Heart left ventricle (tissue), 16 donors: ENCODE measurements at regions not wholly inside any gene's neighbourhood (a gene's known extent, or its start where the extent isn't known, plus 50 kb on each side); places are given as distances from the start of the nearest gene placed in this dataset.
A peak's percentile ranks its signal among the peaks of the same experiment; 100 is the strongest.

Source experiments
- ATAC-seq, 4 donors: fragments of 200-7000 bp; cut with Tn5 transposase; one replicate each; pipeline ENCODE4 v1.9.1; 2020 to 2022; ENCODE audit warnings: moderate library complexity in 4 of 4, mild to moderate bottlenecking in 3 of 4, moderate number of reproducible peaks in 1 of 4
- DNase-seq, 5 donors: peaks; one replicate each; pipeline ENCODE4 v3.0.0-alpha.2; 2020
- H3K27ac ChIP-seq, 12 donors: fragments of 200-600 bp; sonication (generic) in 4 of 12; one replicate each; pipeline versions ENCODE4 v1.5.0 to v1.8.0; 2016 to 2022; ENCODE audit warnings: mild to moderate bottlenecking in 2 of 12
- H3K27me3 ChIP-seq, 9 donors: fragments of 200-600 bp; sonication (generic) in 2 of 9; one replicate each; pipeline versions ENCODE4 v1.5.1 to v1.8.0; 2016 to 2022; ENCODE audit warnings: mild to moderate bottlenecking in 3 of 9
- H3K36me3 ChIP-seq, 9 donors: fragments of 200-600 bp; sonication (generic) in 2 of 9; one replicate each; pipeline versions ENCODE4 v1.5.0 to v1.8.0; 2018 to 2022; ENCODE audit warnings: mild to moderate bottlenecking in 2 of 9
- H3K4me1 ChIP-seq, 12 donors: fragments of 200-600 bp; sonication (generic) in 4 of 12; one replicate each; pipeline versions ENCODE4 v1.5.0 to v1.8.0; 2016 to 2022; ENCODE audit warnings: mild to moderate bottlenecking in 3 of 12
- H3K4me3 ChIP-seq, 12 donors: fragments of 200-600 bp; sonication (generic) in 4 of 12; one replicate each; pipeline versions ENCODE4 v1.5.0 to v1.8.0; 2017 to 2022; ENCODE audit warnings: mild to moderate bottlenecking in 9 of 12, moderate library complexity in 4 of 12
- H3K9me3 ChIP-seq, 12 donors: fragments of 200-600 bp; sonication (generic) in 4 of 12; one replicate each; pipeline versions ENCODE4 v1.5.0 to v1.8.0; 2016 to 2022; ENCODE audit warnings: mild to moderate bottlenecking in 1 of 12
- POLR2A ChIP-seq, 2 donors: fragments of 450-650 bp; IDR thresholded peaks; one replicate each; pipeline ENCODE4 v1.6.1; 2017; ENCODE audit warnings: antibody characterized with exemption in 2 of 2, mild to moderate bottlenecking in 2 of 2, moderate library complexity in 2 of 2
- WGBS, 4 donors: extraction: QIAGEN DNeasy Blood & Tissue Kit in 2 of 4; methylation state at CpG; one replicate each; pipeline versions ENCODE4 v1.1.5 to v1.1.7; 2013 to 2018; 5-methylcytosine and 5-hydroxymethylcytosine counted together
- intact Hi-C, 10 donors: fragments of 100-400 bp; cut with DNase I; formaldehyde crosslinking; loops; one replicate each; pipeline versions ENCODE4 v1.11.1 to v1.14.2; 2022
- TF ChIP-seq, protein P1 (sequence below), 12 donors: fragments of 200-600 bp; sonication (generic) in 4 of 12; IDR thresholded peaks; one replicate each; pipeline versions ENCODE4 v1.5.0 to v1.8.0; 2018 to 2022; ENCODE audit warnings: antibody characterized with exemption in 12 of 12, mild to moderate bottlenecking in 5 of 12
- donor health status: ischemic (EF 13 %, LVEDD 7.1; RV severe dilation, severe dysfunction).
- donor health status: healthy with polysubstance abuse.
- donor health status: DM: no; HTN: yes; CAD: no.
- donor health status: DM: no; HTN: no; CAD: no.
- donor health status: ischemic (EF 25% LVEDD 6.9; RV normal size, moderate dysfunction).
- donor health status: ischemic (EF 25% LVEDD 5.7; RV mildly dilated, moderate dysfunction).
- donor health status: healthy.
- donor health status: DM: yes; HTN: yes; CAD: no.
- donor health status: ischemic (EF 35%, LVEDD 5.7; RV mildly dilated, moderate dysfunction).
- donor health status: nonischemic (EF 11% LVEDD 7.7; RV severe dilation, severe dysfunction).
- donor health status: DM: yes; HTN: yes; CAD: no.
- donor health status: PGD.
- donor health status: ischemic (EF 29% LVEDD 5.4; RV normal size, mild dysfunction).
- donor health status: nonischemic (EF 23%, LVEDD 6.1; RV moderate dilation, normal function).

- WGBS, 4 donors: 89 to 98% (median 95%) methylated on average over 3 of the region's 3 CpGs
- no peak for ATAC-seq
- no peaks in the 10 kb centered on the region for H3K9me3 ChIP-seq
- H3K4me1 ChIP-seq: peaks cover 14 to 46% (median 38%) of the 10 kb centered on the region in 12 donors
- H3K27ac ChIP-seq: no peak overlapping the region
- H3K27me3 ChIP-seq: no peaks in the 10 kb centered on the region
- H3K4me3 ChIP-seq: no peak overlapping the region
- DNase-seq: no peak
- H3K36me3 ChIP-seq: peaks cover 0 to 51% (median 43%) of the 10 kb centered on the region in 9 donors
- intact Hi-C loops: loop anchor here in 2 of 10 donors (10.0 kb wide), 2 partner anchors 52 to 58 kb away; partner anchors contain the start of gene ARHGAP35 (in 1 of the 2)
- TF ChIP-seq, protein P1, sequence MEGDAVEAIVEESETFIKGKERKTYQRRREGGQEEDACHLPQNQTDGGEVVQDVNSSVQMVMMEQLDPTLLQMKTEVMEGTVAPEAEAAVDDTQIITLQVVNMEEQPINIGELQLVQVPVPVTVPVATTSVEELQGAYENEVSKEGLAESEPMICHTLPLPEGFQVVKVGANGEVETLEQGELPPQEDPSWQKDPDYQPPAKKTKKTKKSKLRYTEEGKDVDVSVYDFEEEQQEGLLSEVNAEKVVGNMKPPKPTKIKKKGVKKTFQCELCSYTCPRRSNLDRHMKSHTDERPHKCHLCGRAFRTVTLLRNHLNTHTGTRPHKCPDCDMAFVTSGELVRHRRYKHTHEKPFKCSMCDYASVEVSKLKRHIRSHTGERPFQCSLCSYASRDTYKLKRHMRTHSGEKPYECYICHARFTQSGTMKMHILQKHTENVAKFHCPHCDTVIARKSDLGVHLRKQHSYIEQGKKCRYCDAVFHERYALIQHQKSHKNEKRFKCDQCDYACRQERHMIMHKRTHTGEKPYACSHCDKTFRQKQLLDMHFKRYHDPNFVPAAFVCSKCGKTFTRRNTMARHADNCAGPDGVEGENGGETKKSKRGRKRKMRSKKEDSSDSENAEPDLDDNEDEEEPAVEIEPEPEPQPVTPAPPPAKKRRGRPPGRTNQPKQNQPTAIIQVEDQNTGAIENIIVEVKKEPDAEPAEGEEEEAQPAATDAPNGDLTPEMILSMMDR (IDR thresholded peaks at IDR 0.05): no peak
These were observed 61.7 kb downstream of the ARHGAP35 start for GRCh38 chr19:46922465-46922864.

- peak in 3 of 4 donors; percentile 49 to 85 (median 73) for ATAC-seq
- H3K9me3 ChIP-seq: no peaks in the 10 kb centered on the region
- peaks cover 0 to 34% (median 27%) of the 10 kb centered on the region in 9 donors for H3K36me3 ChIP-seq
- no peak overlapping the region for H3K4me3 ChIP-seq
- peak overlapping the region in 11 of 12 donors; percentile 11 to 72 (median 56) for H3K27ac ChIP-seq
- peak in 3 of 5 donors; percentile 24 to 43 (median 42) for DNase-seq
- H3K27me3 ChIP-seq: no peaks in the 10 kb centered on the region
- intact Hi-C loops: loop anchor here in 6 of 10 donors (2.0 to 10.0 kb wide), 7 partner anchors 50 to 67 kb away; partner anchors contain the start of gene ARHGAP35 (in 2 of the 6)
- 25 to 34% (median 31%) methylated on average over 8 of the region's 8 CpGs for WGBS, 4 donors
- TF ChIP-seq, protein P1 (IDR thresholded peaks at IDR 0.05): no peak
- TF ChIP-seq POLR2A (IDR thresholded peaks at IDR 0.05): no peak
- H3K4me1 ChIP-seq: peaks cover 16 to 66% (median 53%) of the 10 kb centered on the region in 12 donors
These were observed 64.2 kb downstream of the ARHGAP35 start for GRCh38 chr19:46924874-46925547.

DNA sequence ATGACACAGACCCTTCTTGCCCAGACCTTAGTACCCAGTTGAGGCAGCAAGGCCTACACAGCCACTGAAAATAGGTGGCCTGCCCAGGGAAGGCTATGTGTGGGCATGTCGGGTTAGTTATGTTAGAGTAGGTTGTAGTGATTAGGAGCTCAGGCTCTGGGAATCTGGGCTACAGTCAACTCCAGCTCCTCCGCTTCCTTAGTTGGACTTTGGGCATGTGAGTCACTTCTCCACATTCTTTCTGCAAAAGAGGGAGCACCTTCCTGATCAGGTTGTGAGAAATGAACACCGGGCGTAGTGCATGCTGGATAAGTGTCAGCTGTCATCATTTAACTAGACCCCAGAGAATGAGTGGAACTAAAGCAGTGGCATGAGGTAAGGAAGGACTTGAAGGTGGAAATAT is 64.8 kb downstream of the ARHGAP35 start:
- Histone ChIP-seq H3K36me3 (peaks cover 0 to 28% (median 22%) of the 10 kb centered on the region in 9 donors), H3K4me3 (no peak overlapping the region), H3K4me1 (peaks cover 16 to 69% (median 56%) of the 10 kb centered on the region in 12 donors), H3K9me3 (no peaks in the 10 kb centered on the region), H3K27ac (peak overlapping the region in 11 of 12 donors; percentile 11 to 72 (median 56)), H3K27me3 (no peaks in the 10 kb centered on the region)
- peak in 3 of 4 donors; percentile 28 to 47 (median 41) for ATAC-seq
- intact Hi-C loops: loop anchor here in 6 of 10 donors (2.0 to 10.0 kb wide), 7 partner anchors 49 to 67 kb away; partner anchors contain the start of gene ARHGAP35 (in 2 of the 6)
- TF ChIP-seq POLR2A (IDR thresholded peaks at IDR 0.05): no peak
- TF ChIP-seq, protein P1 (IDR thresholded peaks at IDR 0.05): no peak
- WGBS, 4 donors: 62 to 69% (median 65%) methylated on average over 4 of the region's 4 CpGs
- DNase-seq: no peak
